ENCODE measurements at regions not wholly inside any gene's neighbourhood (a gene's known extent, or its start where the extent isn't known, plus 50 kb on each side); places are given as distances from the start of the nearest gene placed in this dataset.

DNA sequence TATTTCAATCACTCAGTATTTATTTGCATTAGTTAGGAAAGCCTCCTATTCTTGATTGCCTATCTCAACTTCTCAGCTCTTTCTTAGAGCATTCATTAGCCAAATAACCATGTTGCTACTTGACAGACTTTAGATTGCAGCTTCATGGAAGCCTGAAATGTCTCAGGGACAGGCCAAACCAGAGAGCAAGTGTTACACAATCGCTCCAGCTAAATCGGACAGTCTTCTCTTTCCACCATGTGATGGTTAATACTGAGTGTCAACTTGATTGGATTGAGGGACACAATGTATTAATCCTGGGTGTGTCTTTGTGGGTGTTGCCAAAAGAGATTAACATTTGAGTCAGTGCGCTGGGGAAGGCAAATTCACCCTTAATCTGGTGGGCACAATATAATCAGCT is 106.5 kb upstream of the DRD2 start:
- FAIRE-seq (no peak), DNase-seq (ENCODE audit: low spot score) (no peak)

DNA sequence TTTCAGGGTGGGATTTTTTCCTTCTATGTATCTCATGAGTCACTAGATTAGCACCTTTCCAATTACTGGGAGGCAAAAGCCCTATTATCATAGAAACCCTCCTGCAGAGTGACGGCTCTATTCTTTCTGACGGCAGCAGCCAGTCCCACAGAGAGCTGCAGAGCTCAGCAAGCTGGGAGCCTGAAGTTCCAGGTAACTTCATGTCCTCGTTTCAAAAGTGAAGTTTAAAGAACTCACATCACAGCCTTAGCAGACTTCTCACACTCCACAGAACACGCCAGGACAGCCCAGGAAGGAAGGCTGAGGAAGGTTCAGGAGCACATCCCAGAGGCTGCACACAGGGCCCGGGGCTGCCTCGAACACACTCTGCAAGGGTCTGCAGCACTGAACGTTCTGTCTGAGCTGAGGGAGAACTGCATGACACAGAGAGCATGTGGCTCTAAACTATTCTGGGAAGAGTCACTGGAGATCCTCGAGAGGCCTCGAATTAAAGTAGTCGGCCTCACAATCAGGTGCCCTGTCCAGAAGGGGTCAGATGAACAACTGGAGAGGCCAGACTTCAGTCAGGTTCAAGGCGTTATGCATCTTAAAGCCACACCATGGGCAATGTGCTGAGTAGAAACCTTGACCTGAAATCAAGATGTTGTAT is 104.2 kb upstream of the DRD2 start:
- FAIRE-seq (no peak), DNase-seq (ENCODE audit: low spot score) (no peak)

DNA sequence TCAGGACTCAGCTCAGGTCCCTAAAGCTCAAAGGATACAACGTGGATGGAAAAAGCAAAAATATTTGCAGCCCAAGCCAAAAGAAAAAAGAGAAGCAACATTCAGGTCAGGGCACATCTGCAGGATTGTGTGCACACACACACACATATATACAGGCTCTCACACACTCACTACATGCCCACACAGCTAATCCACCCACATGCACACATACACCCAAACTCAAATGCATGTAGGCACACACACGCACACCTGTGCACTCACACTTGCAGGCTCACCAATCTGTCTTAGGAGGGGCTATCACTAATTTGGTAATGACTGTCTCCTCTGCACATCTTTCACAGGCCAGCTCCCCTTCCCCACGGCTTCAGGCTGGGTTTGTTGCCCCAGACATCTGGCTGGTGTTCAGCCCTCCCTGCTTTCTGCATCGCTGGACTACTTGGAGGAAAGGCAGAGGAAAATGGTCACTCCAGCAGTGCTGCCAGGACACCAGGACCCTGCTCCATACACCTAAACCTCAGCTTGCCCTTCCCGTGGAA is 103.6 kb upstream of the DRD2 start:
- peak; percentile 61 for FAIRE-seq
- no peak for DNase-seq (ENCODE audit: low spot score)

DNA sequence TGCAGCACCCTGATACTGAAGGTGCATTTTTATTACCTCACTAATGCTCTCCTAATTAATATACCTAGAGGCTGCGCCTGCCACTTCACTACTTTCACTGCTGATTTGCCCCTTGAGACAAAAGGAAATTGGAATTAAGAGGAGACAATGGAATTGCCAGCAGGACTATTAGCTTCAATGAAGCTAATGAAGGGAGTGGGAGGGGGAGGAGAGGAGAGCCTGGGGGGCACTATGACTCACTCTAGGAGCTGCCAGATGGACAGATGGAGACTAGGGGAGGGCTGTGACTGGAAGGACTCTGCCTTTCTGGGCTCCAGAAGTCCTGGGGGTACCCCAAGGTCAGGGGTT is 102.8 kb upstream of the DRD2 start:
- DNase-seq (ENCODE audit: low spot score) = no peak
- no peak for FAIRE-seq

DNA sequence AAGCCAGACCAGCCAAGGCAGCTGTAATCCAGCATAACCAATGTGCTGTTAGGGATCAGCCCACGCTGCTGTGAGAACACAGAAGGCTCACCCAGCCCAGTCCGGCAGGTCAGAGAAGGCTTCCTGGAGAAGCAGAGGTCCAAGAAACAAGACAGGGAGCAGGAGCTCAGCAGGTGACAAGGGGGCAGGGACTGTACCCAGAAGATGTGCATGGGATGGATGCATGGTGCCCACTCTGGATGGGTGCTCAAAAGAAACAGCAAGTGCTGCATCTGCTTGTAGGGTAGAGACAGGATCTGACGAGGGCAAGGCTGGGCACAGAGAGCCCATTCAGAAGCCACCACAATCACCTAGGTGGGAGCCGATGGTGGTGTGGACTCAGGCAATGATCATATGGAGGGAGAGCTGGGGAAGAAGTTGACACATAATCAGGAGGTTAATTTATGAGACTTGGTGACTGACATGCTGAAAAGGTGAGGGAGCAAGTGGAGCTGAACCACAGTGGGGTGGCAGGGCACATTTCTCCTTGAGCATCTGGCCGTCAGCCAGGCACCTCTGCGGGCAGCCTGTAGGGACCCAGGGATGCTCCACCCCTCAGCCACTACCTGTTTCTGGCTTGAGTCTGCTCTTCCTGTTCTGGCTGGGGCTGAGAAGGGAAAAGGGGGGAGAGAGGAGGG is 102.3 kb upstream of the DRD2 start:
- FAIRE-seq (peak; percentile 32), DNase-seq (ENCODE audit: low spot score) (no peak)

DNA sequence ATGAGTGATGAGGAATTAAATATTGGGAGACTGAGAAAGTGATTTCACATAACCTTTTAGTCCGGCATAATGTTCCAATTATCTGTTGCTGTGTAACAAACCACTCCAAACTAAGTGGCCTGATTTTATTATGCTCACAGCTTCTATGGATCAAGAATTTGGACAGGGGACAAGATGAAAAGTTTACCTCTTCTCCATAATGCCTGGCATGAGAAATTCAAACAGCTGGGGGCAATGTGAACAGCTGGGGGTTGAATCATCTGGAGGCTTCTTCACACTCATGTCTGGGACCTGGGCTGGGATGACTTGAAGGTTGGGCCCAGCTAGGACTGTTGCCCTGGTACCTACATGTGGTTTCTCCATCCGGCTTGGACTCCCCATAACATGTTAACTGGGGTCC is 99.4 kb upstream of the DRD2 start:
- FAIRE-seq (no peak), DNase-seq (ENCODE audit: low spot score) (no peak)

DNA sequence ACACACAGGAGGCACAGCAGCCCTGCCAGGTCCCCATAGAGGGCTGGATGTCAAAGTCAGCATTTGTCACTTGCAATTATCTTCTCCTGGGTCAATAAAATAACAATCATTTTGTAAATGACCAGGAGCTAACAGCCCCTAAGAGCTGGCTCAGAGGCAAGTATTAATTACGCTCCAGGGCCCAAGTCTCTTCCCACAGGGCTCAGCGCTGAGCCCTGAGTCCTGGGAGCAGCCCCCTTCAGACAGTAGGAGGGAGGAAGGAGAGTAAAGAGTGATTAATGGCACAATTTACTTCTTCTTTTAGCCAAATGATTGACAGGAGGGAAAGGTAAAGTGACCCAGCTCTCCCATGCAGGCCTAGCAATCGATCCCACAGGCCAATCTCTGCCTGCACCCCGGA is 99.0 kb upstream of the DRD2 start:
- DNase-seq (ENCODE audit: low spot score) = no peak
- no peak for FAIRE-seq

DNA sequence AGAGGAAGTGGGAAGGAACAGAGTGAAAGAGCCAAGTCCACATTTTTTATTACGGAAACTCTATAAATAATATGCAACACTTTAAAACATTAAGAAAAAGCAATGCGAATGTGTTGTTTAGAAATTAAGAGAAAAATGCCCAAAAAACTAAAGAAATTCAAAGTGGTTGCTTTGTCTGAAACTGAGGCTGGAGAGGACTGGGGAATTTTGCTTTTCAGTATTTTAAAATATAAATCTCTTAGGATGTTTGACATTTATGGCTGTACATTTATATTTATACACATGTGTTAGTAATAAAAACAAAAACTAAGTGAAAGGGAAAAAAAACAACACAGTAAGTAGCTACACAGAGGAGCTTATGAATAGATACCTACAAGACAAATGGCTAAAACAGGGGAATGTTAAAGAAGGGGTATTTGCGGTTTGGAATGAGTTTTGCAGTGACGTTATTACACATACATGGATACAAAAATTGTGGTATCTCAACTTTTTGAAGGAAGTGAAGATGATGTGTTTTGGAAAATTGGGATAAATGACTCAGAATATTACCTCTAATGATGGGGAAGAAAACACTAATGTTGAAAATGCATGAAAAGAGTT is 97.0 kb upstream of the DRD2 start:
- FAIRE-seq (no peak), DNase-seq (ENCODE audit: low spot score) (no peak)

DNA sequence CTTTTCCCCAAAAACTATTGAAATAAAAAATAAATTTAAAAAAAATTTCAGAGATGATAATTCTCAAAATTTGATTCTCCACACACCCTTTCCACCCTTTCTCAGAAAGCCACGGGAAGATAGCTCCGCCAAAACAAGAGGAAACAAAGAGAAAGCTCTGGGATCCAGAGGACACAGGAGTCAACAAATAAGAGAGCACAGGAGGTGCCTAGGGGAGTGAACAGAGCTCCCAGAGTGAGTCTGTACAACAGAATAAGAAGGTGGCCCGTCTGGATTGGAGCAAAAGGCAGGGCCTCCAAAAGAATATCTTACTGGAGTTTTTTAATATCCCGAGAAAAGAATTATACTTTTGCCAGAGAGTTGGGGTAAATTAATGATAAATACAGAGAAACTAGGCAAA is 96.3 kb upstream of the DRD2 start:
- no peak for DNase-seq (ENCODE audit: low spot score)
- FAIRE-seq = no peak

DNA sequence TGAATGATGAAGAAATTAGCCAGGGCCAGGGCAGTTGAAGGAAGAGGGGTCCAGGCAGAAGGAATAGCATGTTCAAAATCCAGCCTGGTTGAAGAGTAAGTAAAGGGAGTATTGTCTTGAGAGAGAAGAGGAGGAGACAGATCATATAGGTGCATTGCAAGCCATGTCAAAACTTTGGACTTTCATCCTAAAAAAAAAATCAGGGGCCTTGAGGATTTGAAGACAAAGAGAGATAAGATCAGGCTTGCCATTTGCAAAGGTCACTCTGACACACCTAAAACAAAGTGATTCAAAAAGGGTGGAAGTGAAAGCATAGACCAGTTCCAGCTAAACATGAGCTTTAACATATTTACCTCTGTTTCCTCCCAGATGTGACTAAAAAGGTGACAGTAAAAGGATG is 95.7 kb upstream of the DRD2 start:
- no peak for DNase-seq (ENCODE audit: low spot score)
- no peak for FAIRE-seq

DNA sequence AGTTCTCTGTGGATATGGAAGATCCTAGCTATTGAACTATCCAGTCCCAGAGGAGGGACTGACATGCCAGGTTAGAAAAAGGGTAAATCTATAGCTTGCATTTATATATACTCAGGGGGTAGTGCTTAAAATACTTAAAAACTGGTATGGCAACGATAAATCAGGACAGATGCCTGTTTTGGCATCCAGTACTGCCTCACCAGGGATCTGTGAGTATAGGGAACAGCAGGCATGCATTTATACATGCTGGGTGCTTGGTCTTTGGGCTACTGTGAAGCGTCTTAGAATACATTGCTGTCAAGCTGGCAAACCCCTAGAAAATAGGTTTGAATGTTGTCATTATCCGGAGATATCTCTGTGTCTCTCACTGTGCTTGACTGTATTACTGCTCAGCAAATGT is 94.2 kb upstream of the DRD2 start:
- DNase-seq (ENCODE audit: low spot score) = no peak
- FAIRE-seq = no peak

DNA sequence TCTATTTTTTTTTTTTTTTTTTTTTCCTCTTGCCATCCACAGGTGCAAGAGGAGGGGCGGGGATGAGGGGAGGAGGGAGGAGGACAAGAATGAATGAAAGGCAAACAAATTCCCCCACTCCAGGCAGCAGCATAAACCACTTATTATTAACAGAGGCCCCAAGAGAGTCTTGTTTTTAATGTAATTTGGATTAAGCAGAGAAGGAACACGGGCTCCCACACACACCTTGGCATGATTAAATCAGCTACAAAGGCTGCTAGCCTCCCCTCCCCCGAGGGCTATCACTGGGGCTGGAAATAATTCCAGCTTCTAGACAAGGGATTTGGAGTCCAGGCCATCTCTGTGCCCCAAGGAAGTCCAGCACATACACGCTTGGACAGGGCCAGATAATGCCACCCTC is 93.4 kb upstream of the DRD2 start:
- FAIRE-seq (no peak), DNase-seq (ENCODE audit: low spot score) (no peak)

DNA sequence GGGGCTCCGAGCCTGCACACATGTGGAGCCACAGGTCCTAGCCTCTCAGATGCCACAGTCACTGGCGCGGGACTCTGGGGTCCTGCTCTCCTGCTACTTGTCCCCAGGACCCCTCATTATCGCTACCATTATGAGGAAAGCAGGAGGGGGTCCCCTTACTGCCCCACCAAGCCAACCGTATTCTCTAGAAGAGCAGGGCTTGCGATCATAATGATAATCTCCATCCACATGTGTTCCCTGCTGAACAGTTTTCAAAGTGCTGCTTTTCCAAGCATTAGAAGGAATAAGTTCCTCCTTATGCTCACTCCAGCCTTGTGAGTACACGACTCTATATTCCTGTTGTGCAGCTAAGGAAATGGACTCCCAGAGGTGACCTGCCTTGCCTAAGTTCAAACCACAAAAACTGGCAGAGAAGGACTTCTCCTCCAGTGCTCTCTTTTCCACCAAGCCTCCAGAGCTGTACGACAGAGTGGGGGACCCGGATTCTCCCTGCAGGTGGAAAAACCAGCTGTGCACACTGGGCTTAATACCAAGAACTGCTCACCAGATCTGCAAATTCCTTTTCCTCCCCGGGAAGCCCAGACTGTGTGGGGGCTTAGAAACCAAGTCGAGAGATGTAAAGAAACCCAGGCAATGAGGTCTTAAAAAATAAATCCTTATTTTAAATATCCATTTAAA is 92.8 kb upstream of the DRD2 start:
- DNase-seq (ENCODE audit: low spot score) (no peak), FAIRE-seq (no peak)

DNA sequence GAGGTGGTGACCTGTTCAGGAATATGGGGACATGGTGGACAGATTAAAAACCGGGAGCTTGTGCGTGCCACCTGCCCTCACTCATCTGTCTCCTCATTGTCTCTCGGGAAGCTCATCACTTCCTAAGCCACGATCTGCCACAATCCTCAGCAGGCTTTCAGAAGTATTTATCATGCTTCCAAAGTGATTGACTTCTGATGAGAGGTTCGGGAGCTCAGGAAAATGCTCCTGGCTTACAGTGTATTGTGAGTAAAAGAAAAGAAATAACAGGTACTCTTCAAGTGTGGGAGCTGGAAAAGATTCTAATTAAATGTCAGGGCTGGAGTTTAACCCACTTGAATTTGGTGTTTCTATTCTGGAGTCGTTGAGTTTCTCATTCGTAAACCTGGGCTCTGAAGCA is 91.9 kb upstream of the DRD2 start:
- no peak for DNase-seq (ENCODE audit: low spot score)
- no peak for FAIRE-seq

DNA sequence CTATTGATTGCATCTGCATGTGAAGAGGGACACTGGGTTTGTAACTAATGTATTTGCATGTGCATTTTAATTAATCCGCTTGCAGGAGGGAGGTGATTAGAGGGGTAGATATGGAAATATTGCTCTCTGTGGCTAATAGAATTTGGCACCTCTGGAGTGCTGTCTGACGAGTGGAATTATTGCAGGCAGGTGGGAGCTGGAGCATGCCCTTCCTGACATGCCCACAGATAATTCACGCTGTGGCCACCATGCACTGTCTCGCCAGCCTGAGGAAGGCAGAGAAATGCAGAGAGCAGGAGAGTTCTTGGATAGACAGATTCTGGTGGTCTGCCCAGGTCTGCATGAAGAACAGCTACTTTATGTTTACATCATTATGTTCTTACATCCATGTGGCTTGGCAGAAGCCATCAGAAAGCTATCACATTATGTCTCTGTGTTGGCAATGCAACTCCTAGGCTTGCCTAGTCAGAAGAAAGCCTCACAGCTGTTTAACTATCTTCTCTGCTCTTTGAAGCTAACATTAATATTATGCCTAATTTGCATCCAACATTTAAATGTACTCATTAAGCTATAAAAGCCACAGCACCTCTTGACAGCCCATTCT is 89.4 kb upstream of the DRD2 start:
- FAIRE-seq (no peak), DNase-seq (ENCODE audit: low spot score) (no peak)

DNA sequence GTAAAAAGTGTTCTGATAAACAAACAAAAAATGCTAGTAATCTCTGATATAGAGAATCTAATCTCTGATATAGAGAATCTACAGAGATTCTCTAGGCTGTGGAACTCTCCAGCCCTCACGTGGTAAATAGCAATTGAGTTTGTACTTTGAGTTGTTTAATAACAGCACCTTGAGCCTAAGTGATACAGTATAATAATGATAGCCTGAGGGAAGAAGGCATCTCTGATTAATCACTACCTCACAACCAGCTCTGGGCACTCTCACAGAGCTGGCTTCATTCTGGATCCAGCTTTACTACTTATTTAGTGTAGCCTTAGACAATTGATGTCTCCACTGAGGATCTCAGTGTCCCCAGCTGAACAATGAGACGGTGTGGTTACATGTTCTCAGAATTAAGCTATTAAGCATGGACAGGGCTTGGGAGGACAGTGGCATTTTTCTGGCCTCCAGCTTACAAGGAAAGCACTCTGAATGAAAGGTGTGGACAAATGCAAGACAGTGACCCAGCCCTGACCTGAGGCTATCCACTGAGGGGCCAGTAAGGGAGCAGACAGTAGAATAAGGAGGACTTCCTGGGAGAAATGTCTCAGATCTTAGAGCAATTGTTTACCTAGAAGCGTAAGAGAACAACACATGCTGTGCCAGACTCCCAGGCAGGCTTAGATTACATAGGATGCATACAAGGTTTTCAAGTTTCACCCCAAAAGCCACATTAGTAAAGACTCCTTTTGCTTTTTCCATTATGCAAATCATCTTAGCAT is 88.7 kb upstream of the DRD2 start:
- FAIRE-seq = peak; percentile 46
- no peak for DNase-seq (ENCODE audit: low spot score)

DNA sequence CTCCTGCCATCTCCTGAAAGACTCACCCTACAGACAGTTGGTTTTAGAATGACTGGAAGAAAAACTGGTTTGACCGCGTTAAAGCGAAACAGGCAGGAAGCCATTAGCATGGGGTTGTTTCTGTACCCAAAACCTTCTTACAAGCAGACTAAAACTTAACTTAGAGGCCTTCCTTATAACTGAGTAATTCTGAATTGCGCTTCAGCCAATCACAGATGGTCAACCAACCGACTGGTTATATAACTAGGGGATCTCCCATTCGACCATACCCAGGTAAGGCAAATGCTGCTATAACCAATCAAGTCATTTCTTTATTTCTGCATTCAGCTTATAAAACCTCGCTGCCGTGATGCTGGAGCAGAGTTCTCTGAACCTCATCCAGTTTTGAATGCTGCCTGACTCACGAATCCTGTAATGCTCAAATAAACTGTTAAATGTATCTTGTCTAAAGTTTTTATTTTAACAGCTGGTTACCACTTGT is 87.8 kb upstream of the DRD2 start:
- FAIRE-seq = no peak

DNA sequence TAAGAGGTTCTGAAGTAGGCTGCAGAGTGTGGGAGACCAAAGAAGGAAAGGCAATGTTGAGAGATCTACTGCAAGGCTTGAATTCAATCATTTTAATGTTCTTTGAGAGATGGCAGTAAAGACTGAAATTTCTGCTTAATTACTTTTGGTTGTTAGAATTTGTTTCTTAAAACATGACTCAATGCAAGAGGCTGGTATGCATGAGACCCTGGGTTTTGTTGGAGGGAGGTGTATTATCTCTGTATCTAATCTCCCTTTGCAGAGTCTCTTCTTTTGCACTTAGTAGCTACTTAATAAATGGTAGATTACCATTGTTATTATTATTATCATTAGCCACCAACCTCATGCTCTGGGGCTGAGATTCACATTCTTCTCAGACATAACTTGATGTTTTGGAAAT is 87.4 kb upstream of the DRD2 start:
- DNase-seq (ENCODE audit: low spot score) (no peak), FAIRE-seq (no peak)

More for the DNA sequence above, 87.8 kb upstream of the DRD2 start:
- no peak for DNase-seq (ENCODE audit: low spot score)

DNA sequence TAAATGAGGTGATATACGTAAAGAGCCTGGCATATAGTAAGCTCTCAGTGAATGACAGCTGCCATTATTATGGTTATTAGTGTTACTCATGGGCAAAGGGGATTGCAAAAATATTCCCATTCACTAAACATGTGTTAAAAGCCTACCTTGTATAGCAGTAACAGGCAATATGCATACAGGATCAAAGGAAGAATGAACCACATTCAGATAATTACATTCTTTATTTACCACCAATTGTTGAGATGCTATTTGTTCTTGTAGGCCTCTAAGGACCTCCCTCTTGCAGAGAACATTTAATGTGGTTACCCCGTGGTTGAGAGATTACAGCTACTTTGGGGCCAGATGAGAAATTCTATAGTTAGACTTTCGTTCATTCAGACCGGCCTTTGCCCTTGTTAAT is 82.7 kb upstream of the DRD2 start:
- DNase-seq (ENCODE audit: low spot score) (no peak), FAIRE-seq (no peak)

DNA sequence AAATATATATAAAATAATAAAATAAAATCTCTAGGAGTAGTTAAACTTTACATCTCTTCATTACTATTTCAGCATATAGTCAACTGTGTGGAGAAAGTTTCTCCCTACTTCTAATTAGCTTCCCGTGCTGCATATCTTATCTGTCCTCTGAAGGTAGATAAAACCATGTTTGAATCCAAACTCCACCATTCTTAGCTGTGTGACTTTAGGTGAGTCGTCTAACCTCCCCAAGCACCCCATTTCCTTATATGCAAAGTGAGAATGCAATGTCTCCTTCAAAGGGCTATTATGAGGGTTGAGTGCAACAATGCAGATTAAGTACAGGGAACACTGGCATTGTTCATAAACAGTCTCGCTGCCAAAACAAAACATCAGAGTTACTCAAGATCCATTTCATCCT is 80.8 kb upstream of the DRD2 start:
- DNase-seq (ENCODE audit: low spot score) (no peak), FAIRE-seq (peak; percentile 63)

DNA sequence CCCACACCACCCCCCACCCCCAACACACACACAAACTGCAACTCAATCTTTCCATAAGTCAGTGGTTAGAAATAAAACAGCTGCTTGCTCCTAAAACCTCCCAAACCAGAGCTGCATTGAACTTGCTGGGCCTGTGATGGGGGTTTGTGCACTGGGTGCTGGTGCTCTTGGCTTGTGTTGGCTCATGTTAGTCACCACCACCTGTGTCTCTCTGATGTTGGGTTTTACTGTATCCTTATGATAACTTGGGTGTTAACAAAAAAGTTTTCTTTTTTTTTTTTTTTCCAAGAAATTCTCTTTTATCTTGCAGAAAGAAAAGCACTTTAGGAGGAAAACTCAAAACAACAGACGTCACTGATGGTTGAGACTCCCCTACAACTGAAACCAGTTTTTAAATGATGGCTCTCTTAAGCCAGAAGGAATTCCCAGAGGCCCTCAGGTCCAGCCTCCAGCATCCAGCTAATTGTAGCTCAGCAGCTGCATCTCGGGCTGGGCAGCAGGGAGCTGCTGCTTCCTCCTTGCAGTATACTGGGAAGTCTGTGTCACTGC is 79.9 kb upstream of the DRD2 start:
- DNase-seq (ENCODE audit: low spot score) = peak; percentile 56
- FAIRE-seq = peak; percentile 9

Data from urothelium cell line (cell line).